CD14-positive monocyte (primary cell): ENCODE measurements at regions not wholly inside any gene's neighbourhood (a gene's known extent, or its start where the extent isn't known, plus 50 kb on each side); places are given as distances from the start of the nearest gene placed in this dataset.

Experiments
- DNase-seq, 3 donors: peaks; one replicate each; pipeline ENCODE4 v3.0.0-alpha.2; 2011 to 2022
- H2AFZ ChIP-seq: 2 replicates; pipeline ENCODE4 v1.6.0; 2012; ENCODE audit warnings: mild to moderate bottlenecking, low read depth, low read length, inconsistent platforms; ENCODE audit not compliant: insufficient read depth, poor library complexity, severe bottlenecking
- H3K27ac ChIP-seq, 2 donors: 1 replicate in 1 of 2; 2 replicates in 1 of 2; pipeline ENCODE4 v1.5.1; 2012 to 2013; ENCODE audit warnings: low read length in 2 of 2, control low read depth in 1 of 2, inconsistent platforms in 1 of 2, low read depth in 1 of 2, mild to moderate bottlenecking in 1 of 2
- H3K27me3 ChIP-seq, 2 donors: one replicate each; pipeline versions ENCODE4 v1.6.0 to v1.6.1; 2011 to 2013; ENCODE audit warnings: low read length in 2 of 2; ENCODE audit not compliant: control insufficient read depth in 2 of 2, insufficient read depth in 2 of 2
- H3K36me3 ChIP-seq, 2 donors: replicated peaks in 1 of 2; 1 replicate in 1 of 2; 2 replicates in 1 of 2; pipeline versions ENCODE4 v1.5.1 to v1.6.1; 2012 to 2013; ENCODE audit warnings: low read length in 2 of 2, control low read depth in 1 of 2, inconsistent platforms in 1 of 2, mild to moderate bottlenecking in 1 of 2; ENCODE audit not compliant: insufficient read depth in 2 of 2, control insufficient read depth in 1 of 2
- H3K4me1 ChIP-seq, 2 donors: 1 replicate in 1 of 2; 2 replicates in 1 of 2; pipeline versions ENCODE4 v1.5.1 to v1.6.1; 2012 to 2013; ENCODE audit warnings: low read length in 2 of 2, control low read depth in 1 of 2, inconsistent platforms in 1 of 2, mild to moderate bottlenecking in 1 of 2, moderate library complexity in 1 of 2; ENCODE audit not compliant: insufficient read depth in 2 of 2, control insufficient read depth in 1 of 2
- H3K4me2 ChIP-seq: replicated peaks from 2 replicates; pipeline ENCODE3; 2012; ENCODE audit warnings: low read length, moderate library complexity, mild to moderate bottlenecking; ENCODE audit not compliant: poor library complexity, severe bottlenecking; ENCODE audit errors: extremely low read depth
- H3K4me3 ChIP-seq, 3 experiments: fragments of 200-600 bp in 1 of 3; sonication (generic) in 1 of 3; replicated peaks in 1 of 3; 1 replicate in 2 of 3; 2 replicates in 1 of 3; pipeline ENCODE4 v1.5.1; 2011 to 2013; ENCODE audit warnings: low read length in 3 of 3, mild to moderate bottlenecking in 3 of 3, control low read depth in 2 of 3, low read depth in 2 of 3, inconsistent platforms in 1 of 3, moderate library complexity in 1 of 3
- H3K79me2 ChIP-seq: 2 replicates; pipeline ENCODE4 v1.6.0; 2012; ENCODE audit warnings: mild to moderate bottlenecking, control low read depth, inconsistent platforms, low read length, moderate library complexity; ENCODE audit not compliant: insufficient read depth
- H3K9ac ChIP-seq: 2 replicates; pipeline ENCODE4 v1.6.0; 2017; ENCODE audit warnings: low read length, mild to moderate bottlenecking; ENCODE audit not compliant: insufficient read depth, poor library complexity, severe bottlenecking
- H3K9me3 ChIP-seq, 2 donors: replicated peaks in 1 of 2; 1 replicate in 1 of 2; 2 replicates in 1 of 2; pipeline versions ENCODE4 v1.5.1 to v1.6.1; 2012 to 2013; ENCODE audit warnings: low read length in 2 of 2, control low read depth in 1 of 2; ENCODE audit not compliant: control insufficient read depth in 1 of 2, insufficient read depth in 1 of 2
- H4K20me1 ChIP-seq: 2 replicates; pipeline ENCODE4 v1.6.0; 2012; ENCODE audit warnings: mild to moderate bottlenecking, low read length, control low read depth, moderate library complexity; ENCODE audit not compliant: insufficient read depth
- H3K27ac Mint-ChIP-seq, 7 donors: one replicate each; pipeline ENCODE4 v1.8.0; 2020; ENCODE audit warnings: mild to moderate bottlenecking in 7 of 7, mixed read lengths in 7 of 7, moderate library complexity in 6 of 7, inconsistent platforms in 2 of 7
- H3K27me3 Mint-ChIP-seq, 3 donors: one replicate each; pipeline ENCODE4 v1.8.0; 2021 to 2022; ENCODE audit warnings: low read depth in 3 of 3, mild to moderate bottlenecking in 3 of 3, mixed read lengths in 3 of 3, moderate library complexity in 3 of 3, inconsistent platforms in 1 of 3
- H3K36me3 Mint-ChIP-seq, 2 donors: one replicate each; pipeline ENCODE4 v1.8.0; 2020; ENCODE audit warnings: mixed read lengths in 2 of 2, inconsistent platforms in 1 of 2, mild to moderate bottlenecking in 1 of 2
- H3K4me1 Mint-ChIP-seq: one replicate; pipeline ENCODE4 v1.8.0; 2020; ENCODE audit warnings: mild to moderate bottlenecking, mixed read lengths
- H3K4me3 Mint-ChIP-seq, 2 donors: one replicate each; pipeline ENCODE4 v1.8.0; 2020; ENCODE audit warnings: mild to moderate bottlenecking in 2 of 2, mixed read lengths in 2 of 2, moderate library complexity in 1 of 2
- H3K9me3 Mint-ChIP-seq, 7 donors: one replicate each; pipeline ENCODE4 v1.8.0; 2020 to 2022; ENCODE audit warnings: mixed read lengths in 7 of 7, mild to moderate bottlenecking in 6 of 7, moderate library complexity in 6 of 7, inconsistent platforms in 2 of 7
- CTCF ChIP-seq: fragments of 200-600 bp; IDR thresholded peaks from one replicate; pipeline ENCODE4 v1.8.0; 2022; ENCODE audit warnings: antibody characterized with exemption, mild to moderate bottlenecking
- WGBS: methylation state at CpG from one replicate; pipeline ENCODE4 v1.1.5; 2013; ENCODE audit warnings: missing lambda C conversion rate; ENCODE audit not compliant: insufficient coverage; 5-methylcytosine and 5-hydroxymethylcytosine counted together
- intact Hi-C, 2 donors: fragments of 100-400 bp; cut with micrococcal nuclease; formaldehyde crosslinking; loops; one replicate each; pipeline versions ENCODE4 v1.15.0 to v1.15.1; 2023

GRCh38 chr1:4216231-4216630, 316.2 kb upstream of the C1orf174 start:
- Histone ChIP-seq H3K27me3 (no peaks in the 10 kb centered on the region), H3K9me3 (peaks cover 0 to 11% of the 10 kb centered on the region in 2 donors), H3K4me2 (no peak overlapping the region), H3K4me1 (no peaks in the 10 kb centered on the region), H3K79me2 (no peaks in the 10 kb centered on the region), H3K9ac (no peak overlapping the region), H3K36me3 (no peaks in the 10 kb centered on the region), H3K4me3 (no peak overlapping the region), H2AFZ (no peak overlapping the region), H4K20me1 (no peaks in the 10 kb centered on the region), H3K27ac (no peak overlapping the region)
- H3K4me3 Mint-ChIP-seq = no peak overlapping the region
- H3K9me3 Mint-ChIP-seq = peaks cover 2 to 16% (median 9%) of the 10 kb centered on the region in 7 donors
- peaks cover 2 to 4% (median 3%) of the 10 kb centered on the region in 3 donors for H3K27me3 Mint-ChIP-seq
- H3K27ac Mint-ChIP-seq = no peak overlapping the region
- H3K36me3 Mint-ChIP-seq = no peaks in the 10 kb centered on the region
- intact Hi-C loops = no loop called here
- no peak for TF ChIP-seq CTCF
- H3K4me1 Mint-ChIP-seq = no peaks in the 10 kb centered on the region
- DNase-seq = no peak

GRCh38 chr1:4218619-4219018, 318.5 kb upstream of the C1orf174 start:
- H3K27ac ChIP-seq = no peak overlapping the region
- H3K36me3 ChIP-seq = no peaks in the 10 kb centered on the region
- H3K9me3 ChIP-seq = peaks cover 0 to 9% of the 10 kb centered on the region in 2 donors
- no peaks in the 10 kb centered on the region for H4K20me1 ChIP-seq
- Mint-ChIP-seq H3K4me3 (no peak overlapping the region), H3K27me3 (peaks cover 2% of the 10 kb centered on the region in 3 donors), H3K27ac (no peak overlapping the region), H3K36me3 (no peaks in the 10 kb centered on the region), H3K9me3 (peaks cover 2 to 16% (median 4%) of the 10 kb centered on the region in 7 donors), H3K4me1 (no peaks in the 10 kb centered on the region)
- H3K79me2 ChIP-seq = no peaks in the 10 kb centered on the region
- intact Hi-C loops = no loop called here
- H3K4me1 ChIP-seq = no peaks in the 10 kb centered on the region
- no peaks in the 10 kb centered on the region for H3K27me3 ChIP-seq
- no peak overlapping the region for H3K9ac ChIP-seq
- H3K4me3 ChIP-seq = no peak overlapping the region
- no peak overlapping the region for H2AFZ ChIP-seq
- H3K4me2 ChIP-seq = no peak overlapping the region
- TF ChIP-seq CTCF = no peak
- no peak for DNase-seq
- WGBS = 88% methylated on average over 7 of the region's 10 CpGs
